ENCODE measurements at regions not wholly inside any gene's neighbourhood (a gene's known extent, or its start where the extent isn't known, plus 50 kb on each side); places are given as distances from the start of the nearest gene placed in this dataset.

DNA sequence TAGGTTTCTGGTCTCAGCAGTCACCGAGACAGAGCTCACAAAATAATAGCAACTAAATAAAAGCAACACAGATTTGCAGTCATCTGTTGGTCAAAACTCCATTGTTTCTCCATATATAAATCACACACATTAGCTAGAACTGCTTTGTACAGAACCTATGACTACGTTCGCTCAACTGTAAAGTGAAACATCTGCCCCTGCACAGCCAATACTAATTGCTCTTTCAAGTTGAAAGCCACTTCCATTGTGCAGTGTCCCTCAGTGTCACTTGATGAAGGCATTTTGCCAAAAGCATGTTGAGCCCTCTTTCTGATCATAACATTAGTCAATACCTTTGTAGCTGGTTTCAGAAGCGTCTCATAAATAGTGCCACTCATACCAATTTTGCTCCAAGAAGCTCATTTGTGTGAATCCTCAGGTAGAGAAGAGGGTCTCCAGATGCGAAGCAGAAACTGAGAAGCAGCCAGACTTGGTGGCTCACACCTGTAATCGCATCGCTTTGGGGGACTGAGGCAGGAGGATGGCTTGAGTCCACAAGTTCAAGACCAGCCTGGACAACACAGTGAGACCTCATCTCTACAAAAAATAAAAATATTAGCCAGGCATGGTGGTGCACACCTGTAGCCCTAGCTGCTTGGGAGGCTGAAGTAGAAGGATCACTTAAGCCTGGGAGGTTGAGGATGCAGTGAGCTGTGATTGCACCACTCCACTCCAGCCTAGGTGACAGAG is 68.9 kb downstream of the PERP start:
- H3K4me1 ChIP-seq (ENCODE audit: control insufficient read depth in 1 of 2, insufficient read depth in 2 of 2, low read length in 2 of 2), result no peaks in the 10 kb centered on the region
- Mint-ChIP-seq H3K9me3 (peaks cover 0 to 16% (median 8%) of the 10 kb centered on the region in 7 donors), H3K4me3 (no peak overlapping the region), H3K4me1 (no peaks in the 10 kb centered on the region), H3K36me3 (no peaks in the 10 kb centered on the region), H3K27me3 (ENCODE audit: low read depth in 3 of 3) (peaks cover 1 to 6% (median 1%) of the 10 kb centered on the region in 3 donors), H3K27ac (no peak overlapping the region)
- intact Hi-C loops (cut with micrococcal nuclease), result no loop called here
- H4K20me1 ChIP-seq (ENCODE audit: insufficient read depth, low read length), result no peaks in the 10 kb centered on the region
- no peaks in the 10 kb centered on the region for H3K27me3 ChIP-seq (ENCODE audit: control insufficient read depth in 2 of 2, insufficient read depth in 2 of 2, low read length in 2 of 2)
- H3K9me3 ChIP-seq (replicated peaks in 1 of 2; ENCODE audit: control insufficient read depth in 1 of 2, insufficient read depth in 1 of 2, low read length in 2 of 2), result peaks cover 0 to 4% of the 10 kb centered on the region in 2 donors
- H3K9ac ChIP-seq (ENCODE audit: insufficient read depth, low read length, poor library complexity, severe bottlenecking), result no peak overlapping the region
- H3K4me3 ChIP-seq (replicated peaks in 1 of 3; ENCODE audit: low read depth in 2 of 3, low read length in 3 of 3), result no peak overlapping the region
- 98% methylated on average over 6 of the region's 7 CpGs for WGBS (ENCODE audit: insufficient coverage)
- no peaks in the 10 kb centered on the region for H3K36me3 ChIP-seq (replicated peaks in 1 of 2; ENCODE audit: control insufficient read depth in 1 of 2, insufficient read depth in 2 of 2, low read length in 2 of 2)
- no peak for DNase-seq
- H2AFZ ChIP-seq (ENCODE audit: insufficient read depth, low read depth, low read length, poor library complexity, severe bottlenecking), result no peak overlapping the region
- no peak for TF ChIP-seq CTCF (IDR thresholded peaks at IDR 0.05)
- H3K79me2 ChIP-seq (ENCODE audit: insufficient read depth, low read length), result no peaks in the 10 kb centered on the region
- H3K4me2 ChIP-seq (replicated peaks; ENCODE audit: extremely low read depth, low read length, poor library complexity, severe bottlenecking), result no peak overlapping the region
- no peak overlapping the region for H3K27ac ChIP-seq (ENCODE audit: low read depth in 1 of 2, low read length in 2 of 2)
